ENCODE measurements at regions not wholly inside any gene's neighbourhood (a gene's known extent, or its start where the extent isn't known, plus 50 kb on each side); places are given as distances from the start of the nearest gene placed in this dataset.
"Not testable (repeated sequence)": the region's sequence is repeated elsewhere in the genome, so short reads cannot be mapped to it uniquely, and the experiment has no call there.

DNA sequence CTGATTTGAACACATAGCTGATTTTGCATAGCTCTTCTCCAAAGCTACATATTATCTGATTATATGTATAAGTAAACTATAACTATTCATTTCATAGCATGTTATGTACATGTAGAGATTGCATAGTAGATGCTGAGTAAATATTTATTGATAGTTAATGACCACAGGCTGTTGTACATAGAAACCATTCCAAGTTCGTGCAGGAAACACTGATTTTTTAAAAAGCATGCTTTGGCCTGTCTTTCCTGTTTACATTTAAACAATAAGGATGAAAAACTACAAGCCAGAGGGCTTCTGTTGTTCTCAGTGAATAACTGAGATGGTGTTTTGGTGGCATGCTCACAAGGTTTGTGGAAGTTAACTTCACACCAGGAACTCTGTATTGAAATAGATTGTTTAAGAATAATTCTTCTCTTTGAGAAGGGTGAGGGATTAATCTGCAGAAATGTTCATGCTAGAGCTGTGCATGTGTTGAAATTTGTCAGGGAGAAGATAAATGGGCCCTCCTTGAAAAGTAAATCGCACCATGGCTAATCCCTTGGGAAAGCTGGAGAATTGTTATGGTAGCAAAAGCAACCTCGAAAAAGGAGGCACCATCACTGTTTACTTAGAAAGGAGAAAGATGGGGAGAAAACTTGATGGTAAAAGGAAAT, 120.2 kb upstream of the SP8 start:
- POLR2A ChIA-PET = no interaction called here
- TF ChIP-seq, protein P1, sequence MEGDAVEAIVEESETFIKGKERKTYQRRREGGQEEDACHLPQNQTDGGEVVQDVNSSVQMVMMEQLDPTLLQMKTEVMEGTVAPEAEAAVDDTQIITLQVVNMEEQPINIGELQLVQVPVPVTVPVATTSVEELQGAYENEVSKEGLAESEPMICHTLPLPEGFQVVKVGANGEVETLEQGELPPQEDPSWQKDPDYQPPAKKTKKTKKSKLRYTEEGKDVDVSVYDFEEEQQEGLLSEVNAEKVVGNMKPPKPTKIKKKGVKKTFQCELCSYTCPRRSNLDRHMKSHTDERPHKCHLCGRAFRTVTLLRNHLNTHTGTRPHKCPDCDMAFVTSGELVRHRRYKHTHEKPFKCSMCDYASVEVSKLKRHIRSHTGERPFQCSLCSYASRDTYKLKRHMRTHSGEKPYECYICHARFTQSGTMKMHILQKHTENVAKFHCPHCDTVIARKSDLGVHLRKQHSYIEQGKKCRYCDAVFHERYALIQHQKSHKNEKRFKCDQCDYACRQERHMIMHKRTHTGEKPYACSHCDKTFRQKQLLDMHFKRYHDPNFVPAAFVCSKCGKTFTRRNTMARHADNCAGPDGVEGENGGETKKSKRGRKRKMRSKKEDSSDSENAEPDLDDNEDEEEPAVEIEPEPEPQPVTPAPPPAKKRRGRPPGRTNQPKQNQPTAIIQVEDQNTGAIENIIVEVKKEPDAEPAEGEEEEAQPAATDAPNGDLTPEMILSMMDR (IDR thresholded peaks at IDR 0.05; ENCODE audit: control extremely low read depth, extremely low read depth, low read depth, missing control alignments) = no peak
- CTCF ChIA-PET = interaction anchor here (1.4 kb wide), 1 partner anchor 9 kb away, joined by 3 read pairs; no protein-coding TSS in a partner anchor
- no peak for DNase-seq (ENCODE audit: extremely low spot score)

DNA sequence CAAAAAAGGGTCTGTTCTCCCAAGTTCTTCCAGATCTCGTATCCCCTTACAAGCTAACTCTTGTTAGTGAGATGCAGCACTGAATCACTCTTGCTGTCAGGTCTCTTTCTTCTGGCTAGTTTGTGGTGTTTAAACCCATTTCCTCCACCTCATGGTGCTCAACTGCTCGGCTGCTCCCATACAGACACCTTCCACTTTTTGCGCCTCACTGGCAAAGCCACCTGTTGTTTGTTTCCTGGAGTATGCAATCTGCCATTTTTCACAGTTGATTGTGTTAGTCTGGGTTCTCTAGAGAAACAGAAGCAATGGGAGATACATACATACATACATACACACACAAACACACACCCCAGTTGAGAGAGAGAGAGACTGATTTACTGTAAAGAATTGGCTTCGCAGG, 124.4 kb upstream of the SP8 start:
- ChIA-PET CTCF (no interaction called here), POLR2A (no interaction called here)
- no peak for DNase-seq (ENCODE audit: extremely low spot score)
- TF ChIP-seq, protein P1 (IDR thresholded peaks at IDR 0.05; ENCODE audit: control extremely low read depth, extremely low read depth, low read depth, missing control alignments) = no peak

DNA sequence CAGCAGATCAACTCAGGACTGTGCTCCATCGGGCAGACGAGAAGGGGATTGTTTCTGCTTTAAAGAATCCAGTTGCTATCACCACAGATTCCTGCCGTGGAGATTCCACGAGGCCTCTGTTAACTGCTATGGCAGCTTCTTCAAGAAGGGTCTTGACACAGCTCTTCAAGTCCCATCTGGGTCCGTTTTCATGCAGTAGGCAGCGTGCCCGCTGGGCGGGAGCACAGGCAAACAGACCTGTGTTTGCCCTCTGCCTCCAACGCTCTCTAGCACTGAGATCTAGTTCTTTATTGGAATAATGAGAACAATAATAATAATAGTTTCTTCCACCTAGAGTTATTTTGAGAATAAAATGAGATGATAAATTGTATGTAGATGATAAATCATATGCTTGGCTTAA, 127.2 kb upstream of the SP8 start:
- DNase-seq (ENCODE audit: extremely low spot score) = no peak
- CTCF ChIA-PET = no interaction called here
- POLR2A ChIA-PET = interaction anchor here (0.6 kb wide), 1 partner anchor 318 kb away, joined by 3 read pairs; no protein-coding TSS in a partner anchor
- TF ChIP-seq, protein P1 (IDR thresholded peaks at IDR 0.05; ENCODE audit: control extremely low read depth, extremely low read depth, low read depth, missing control alignments) = no peak

DNA sequence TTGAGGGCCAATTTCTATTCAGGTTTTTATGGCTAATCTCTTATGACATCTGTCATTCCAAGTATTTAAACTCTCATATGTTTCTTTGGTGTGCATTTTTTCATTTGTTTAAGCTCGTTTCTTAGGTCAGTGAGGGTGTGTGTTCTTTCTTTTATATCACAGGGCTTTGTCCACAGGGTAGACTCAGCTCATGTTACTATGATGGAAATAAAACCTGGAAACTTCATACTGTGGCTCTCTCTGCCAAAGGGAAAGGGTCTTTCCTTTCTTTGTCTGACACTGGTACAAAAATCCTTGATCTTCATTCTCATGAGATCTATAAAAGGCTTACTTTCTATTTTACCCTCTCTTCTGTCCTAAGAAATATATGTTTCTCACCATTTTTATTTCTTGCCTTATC, 129.6 kb upstream of the SP8 start:
- ChIA-PET CTCF (interaction anchor here (1.4 kb wide), 1 partner anchor 38 kb away, joined by 3 read pairs; no protein-coding TSS in a partner anchor), POLR2A (no interaction called here)
- TF ChIP-seq, protein P1 (IDR thresholded peaks at IDR 0.05; ENCODE audit: control extremely low read depth, extremely low read depth, low read depth, missing control alignments) = no peak
- DNase-seq (ENCODE audit: extremely low spot score) = no peak

DNA sequence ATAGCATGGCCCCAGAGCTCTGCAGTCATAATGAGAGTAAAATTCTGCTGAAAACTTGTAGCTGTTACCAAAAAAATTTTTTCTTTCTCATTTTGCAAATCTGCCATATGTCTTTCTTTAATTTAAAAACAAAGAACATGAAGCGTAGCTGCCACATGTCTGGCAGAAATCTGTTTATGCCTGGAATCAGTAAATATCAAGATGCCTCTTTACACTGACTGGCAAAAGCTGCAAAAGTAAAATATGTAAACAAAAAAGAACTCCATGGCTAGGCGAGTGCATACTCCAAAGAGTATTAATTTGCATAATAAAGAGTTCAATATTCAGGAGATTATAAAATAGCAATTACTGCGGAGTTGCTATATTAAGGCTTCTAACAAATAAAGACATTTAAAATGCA, 130.9 kb upstream of the SP8 start:
- CTCF ChIA-PET = no interaction called here
- POLR2A ChIA-PET = no interaction called here
- DNase-seq (ENCODE audit: extremely low spot score) = no peak
- TF ChIP-seq, protein P1 (IDR thresholded peaks at IDR 0.05; ENCODE audit: control extremely low read depth, extremely low read depth, low read depth, missing control alignments) = no peak

DNA sequence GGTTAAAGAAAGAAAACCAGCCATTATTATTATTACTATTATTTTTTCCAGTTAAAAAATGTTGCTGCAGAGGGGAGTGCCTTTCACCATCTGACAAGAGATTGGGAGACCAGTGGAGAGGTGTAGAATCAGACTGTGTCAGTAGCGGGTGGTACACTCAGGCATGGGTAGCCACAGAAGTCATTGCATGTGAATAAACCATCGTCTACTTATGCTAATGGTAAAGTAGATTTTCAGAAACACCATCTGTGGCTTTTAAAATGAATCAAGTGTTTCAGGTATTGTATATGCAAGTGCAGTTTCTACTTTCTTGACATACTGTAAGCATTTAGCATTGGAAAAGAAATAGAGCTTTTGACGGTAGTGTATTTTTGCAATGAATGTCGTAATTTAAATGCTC, 131.5 kb upstream of the SP8 start:
- ChIA-PET POLR2A (no interaction called here), CTCF (no interaction called here)
- TF ChIP-seq, protein P1 (IDR thresholded peaks at IDR 0.05; ENCODE audit: control extremely low read depth, extremely low read depth, low read depth, missing control alignments) = no peak
- no peak for DNase-seq (ENCODE audit: extremely low spot score)

DNA sequence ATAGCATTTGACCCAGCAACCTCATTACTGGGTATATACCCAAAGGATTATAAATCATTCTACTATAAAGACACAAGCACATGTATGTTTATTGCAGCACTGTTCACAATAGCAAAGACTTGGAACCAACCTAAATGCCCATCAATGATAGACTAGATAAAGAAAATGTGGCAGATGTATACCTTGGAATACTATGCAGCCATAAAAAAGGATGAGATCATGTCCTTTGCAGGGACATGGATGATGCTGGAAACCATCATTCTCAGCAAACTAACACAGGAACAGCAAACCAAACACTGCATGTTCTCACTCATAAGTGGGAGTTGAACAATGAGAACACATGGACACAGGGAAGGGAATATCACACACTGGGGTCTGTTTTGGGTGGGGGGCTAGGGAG, 140.5 kb upstream of the SP8 start:
- DNase-seq (ENCODE audit: extremely low spot score); POLR2A ChIA-PET: not testable (repeated sequence)
- CTCF ChIA-PET = interaction anchor here (1.3 kb wide), 1 partner anchor 11 kb away, joined by 3 read pairs; no protein-coding TSS in a partner anchor
